ENCODE measurements at regions not wholly inside any gene's neighbourhood (a gene's known extent, or its start where the extent isn't known, plus 50 kb on each side); places are given as distances from the start of the nearest gene placed in this dataset.
A peak's percentile ranks its signal among the peaks of the same experiment; 100 is the strongest.

DNA sequence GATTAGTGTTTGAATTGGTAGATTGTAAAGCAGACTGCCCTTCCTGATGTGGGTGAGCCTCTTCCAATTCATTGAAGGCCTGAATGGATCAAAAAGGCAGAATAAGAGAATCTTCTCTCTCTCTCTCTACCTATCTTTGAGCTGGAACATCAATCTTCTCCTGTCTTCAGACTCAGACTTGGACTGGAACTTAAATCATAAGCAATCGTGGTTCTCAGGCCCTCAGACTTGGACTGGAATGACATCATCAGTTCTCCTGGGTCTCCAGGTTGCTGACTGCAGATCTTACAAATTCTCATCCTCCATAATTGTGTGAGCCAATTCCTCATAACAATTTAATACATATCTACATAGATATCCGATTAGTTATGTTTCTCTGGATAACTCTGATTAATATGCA is 66.8 kb downstream of the IER5 start:
- ATAC-seq, result no peak
- DNase-seq (ENCODE audit: low spot score), result no peak
- no TSS peak for BruUV-seq (replicated peaks)
- H4K20me1 ChIP-seq (ENCODE audit: insufficient read depth, low read length), result no peaks in the 10 kb centered on the region
- H3K27me3 ChIP-seq (ENCODE audit: control insufficient read depth in 1 of 2, insufficient read depth in 2 of 2, low read length in 2 of 2), result peaks cover 0 to 12% of the 10 kb centered on the region in 2 experiments; a peak in 2 of 5 replicates
- FAIRE-seq, result no peak
- H2AFZ ChIP-seq (ENCODE audit: low read length), result no peak overlapping the region
- H3K4me2 ChIP-seq (ENCODE audit: low read depth, low read length), result no peak overlapping the region
- 7% methylated on average over 2 of the region's 2 CpGs for WGBS (ENCODE audit: low lambda C conversion rate)
- TF ChIP-seq ZNF660 (CRISPR knock-in tag; IDR thresholded peaks at IDR 0.05; ENCODE audit: borderline replicate concordance, low read depth) (no peak), ATF7 (IDR thresholded peaks at IDR 0.05) (peak; percentile 73), ATF7 (CRISPR knock-in tag; IDR thresholded peaks at IDR 0.05) (no peak), MLLT10 (CRISPR knock-in tag; IDR thresholded peaks at IDR 0.05) (no peak), SNAPC2 (CRISPR knock-in tag; IDR thresholded peaks at IDR 0.05) (no peak), JUND (CRISPR knock-in tag; IDR thresholded peaks at IDR 0.05) (no peak)
- TF ChIP-seq, protein P1, sequence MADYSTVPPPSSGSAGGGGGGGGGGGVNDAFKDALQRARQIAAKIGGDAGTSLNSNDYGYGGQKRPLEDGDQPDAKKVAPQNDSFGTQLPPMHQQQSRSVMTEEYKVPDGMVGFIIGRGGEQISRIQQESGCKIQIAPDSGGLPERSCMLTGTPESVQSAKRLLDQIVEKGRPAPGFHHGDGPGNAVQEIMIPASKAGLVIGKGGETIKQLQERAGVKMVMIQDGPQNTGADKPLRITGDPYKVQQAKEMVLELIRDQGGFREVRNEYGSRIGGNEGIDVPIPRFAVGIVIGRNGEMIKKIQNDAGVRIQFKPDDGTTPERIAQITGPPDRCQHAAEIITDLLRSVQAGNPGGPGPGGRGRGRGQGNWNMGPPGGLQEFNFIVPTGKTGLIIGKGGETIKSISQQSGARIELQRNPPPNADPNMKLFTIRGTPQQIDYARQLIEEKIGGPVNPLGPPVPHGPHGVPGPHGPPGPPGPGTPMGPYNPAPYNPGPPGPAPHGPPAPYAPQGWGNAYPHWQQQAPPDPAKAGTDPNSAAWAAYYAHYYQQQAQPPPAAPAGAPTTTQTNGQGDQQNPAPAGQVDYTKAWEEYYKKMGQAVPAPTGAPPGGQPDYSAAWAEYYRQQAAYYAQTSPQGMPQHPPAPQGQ (CRISPR knock-in tag; IDR thresholded peaks at IDR 0.05; ENCODE audit: borderline replicate concordance), result no peak
- H3K4me1 ChIP-seq (ENCODE audit: insufficient read depth, low read length), result peaks cover 24% of the 10 kb centered on the region; the same call in 1 of the 2 replicates
- H3K27ac ChIP-seq (ENCODE audit: extremely low read length, insufficient read depth, low read length), result no peak overlapping the region
- no peak overlapping the region for H3K4me3 ChIP-seq (replicated peaks in 1 of 3; ENCODE audit: insufficient read depth in 1 of 3, low read depth in 2 of 3, low read length in 3 of 3)
- no peaks in the 10 kb centered on the region for H3K36me3 ChIP-seq (replicated peaks in 1 of 2; ENCODE audit: control insufficient read depth in 1 of 2, insufficient read depth in 2 of 2, low read length in 2 of 2)
- H3K9me3 ChIP-seq (ENCODE audit: low read length), result peaks cover 8% of the 10 kb centered on the region
- in situ Hi-C loops (cut with HindIII; ENCODE audit: extremely low pct_ligation_motif_present, low pct_unique_long_range_greater_than_20kb), result no loop called here
- CTCF ChIA-PET (ENCODE audit: low intra/inter-chr PET ratio, low total read pairs), result no interaction called here
- POLR2A ChIA-PET, result no interaction called here
- no peaks in the 10 kb centered on the region for H3K79me2 ChIP-seq (ENCODE audit: insufficient read depth, low read length)
- intact Hi-C loops (cut with micrococcal nuclease; ENCODE audit: unreplicated experiment), result no loop called here
- H3K9ac ChIP-seq (ENCODE audit: insufficient read depth, low read depth, low read length), result no peak overlapping the region
